Left lobe of liver (tissue), 2 donors: ENCODE measurements at regions not wholly inside any gene's neighbourhood (a gene's known extent, or its start where the extent isn't known, plus 50 kb on each side); places are given as distances from the start of the nearest gene placed in this dataset.
A peak's percentile ranks its signal among the peaks of the same experiment; 100 is the strongest.
"Not testable (repeated sequence)": the region's sequence is repeated elsewhere in the genome, so short reads cannot be mapped to it uniquely, and the experiment has no call there.

Source experiments
- ATAC-seq: fragments of 200-7000 bp; cut with Tn5 transposase; one replicate; pipeline ENCODE4 v1.9.1; 2020; ENCODE audit warnings: mild to moderate bottlenecking, moderate library complexity
- DNase-seq: peaks from one replicate; pipeline ENCODE4 v3.0.0-alpha.2; 2020; ENCODE audit warnings: low spot score
- donor health status: DM: no; HTN: no; CAD: no; lungs with moderate emphysema.
- donor health status: DM: no; HTN: yes; CAD: no.

- no peak for ATAC-seq
These were observed 451.4 kb upstream of the ARPP21 start for GRCh38 chr3:35187908-35188307.

GRCh38 chr3:35194666-35195065, 444.7 kb upstream of the ARPP21 start:
- ATAC-seq (no peak), DNase-seq (no peak)

More at GRCh38 chr3:35187908-35188307, 451.4 kb upstream of the ARPP21 start:
- DNase-seq, result no peak

GRCh38 chr3:35198857-35199256, 440.5 kb upstream of the ARPP21 start:
- no peak for DNase-seq
- no peak for ATAC-seq

GRCh38 chr3:35200056-35200455, 439.3 kb upstream of the ARPP21 start:
- DNase-seq (no peak), ATAC-seq (no peak)

- DNase-seq (no peak), ATAC-seq (no peak)
These were observed 438.1 kb upstream of the ARPP21 start for GRCh38 chr3:35201211-35201610.

GRCh38 chr3:35215525-35216500, 423.5 kb upstream of the ARPP21 start:
- no peak for DNase-seq
- no peak for ATAC-seq

- DNase-seq (no peak), ATAC-seq (no peak)
These were observed 422.6 kb upstream of the ARPP21 start for GRCh38 chr3:35216501-35217266.

- no peak for DNase-seq
- ATAC-seq, result peak; percentile 74
These were observed 415.5 kb upstream of the ARPP21 start for GRCh38 chr3:35223632-35224394.

- ATAC-seq (no peak), DNase-seq (no peak)
These were observed 414.6 kb upstream of the ARPP21 start for GRCh38 chr3:35224565-35225295.

GRCh38 chr3:35241236-35241635, 398.1 kb upstream of the ARPP21 start:
- no peak for ATAC-seq

GRCh38 chr3:35254917-35255316, 384.4 kb upstream of the ARPP21 start:
- DNase-seq (no peak), ATAC-seq (no peak)

More at GRCh38 chr3:35241236-35241635, 398.1 kb upstream of the ARPP21 start:
- no peak for DNase-seq

- ATAC-seq, result no peak
These were observed 381.7 kb upstream of the ARPP21 start for GRCh38 chr3:35257641-35258040.

GRCh38 chr3:35262406-35262805, 376.9 kb upstream of the ARPP21 start:
- DNase-seq (no peak), ATAC-seq (no peak)

More at GRCh38 chr3:35257641-35258040, 381.7 kb upstream of the ARPP21 start:
- no peak for DNase-seq

- DNase-seq (no peak), ATAC-seq (no peak)
These were observed 375.8 kb upstream of the ARPP21 start for GRCh38 chr3:35263477-35263876.

- not testable (repeated sequence) for ATAC-seq, DNase-seq
These were observed 373.3 kb upstream of the ARPP21 start for GRCh38 chr3:35266065-35266464.

GRCh38 chr3:35275768-35276167, 363.6 kb upstream of the ARPP21 start:
- ATAC-seq, result no peak
- no peak for DNase-seq

GRCh38 chr3:35276568-35276967, 362.8 kb upstream of the ARPP21 start:
- no peak for ATAC-seq
- no peak for DNase-seq

- ATAC-seq (no peak), DNase-seq (no peak)
These were observed 347.7 kb upstream of the ARPP21 start for GRCh38 chr3:35291471-35292236.

- DNase-seq, result no peak
- ATAC-seq, result no peak
These were observed 346.8 kb upstream of the ARPP21 start for GRCh38 chr3:35292568-35292967.

- DNase-seq, result no peak
- no peak for ATAC-seq
These were observed 343.4 kb upstream of the ARPP21 start for GRCh38 chr3:35295906-35296305.
